Common myeloid progenitor, CD34-positive (primary cell): ENCODE measurements at regions not wholly inside any gene's neighbourhood (a gene's known extent, or its start where the extent isn't known, plus 50 kb on each side); places are given as distances from the start of the nearest gene placed in this dataset.

Experiments used
- CTCF ChIA-PET: fragments of 350-600 bp; sonication (Branson Sonifier 250); formaldehyde crosslinking; loops from one replicate; lab custom pipeline; 2021; ENCODE audit warnings: antibody characterized with exemption; lab: Charles Lee
- POLR2A ChIA-PET: fragments of 350-600 bp; sonication (Branson Sonifier 250); formaldehyde crosslinking; loops from one replicate; lab custom pipeline; 2021; ENCODE audit warnings: antibody characterized with exemption; lab: Charles Lee
- DNase-seq, 3 donors: peaks; one replicate each; pipeline versions ENCODE4 v3.0.0 to v3.0.0-alpha.2; 2013
- H3K27ac ChIP-seq, 2 experiments: 1 replicate in 1 of 2; 2 replicates in 1 of 2; pipeline ENCODE4 v1.7.0; 2013; ENCODE audit warnings: inconsistent platforms in 2 of 2, low read length in 2 of 2, mild to moderate bottlenecking in 2 of 2, low read depth in 1 of 2, moderate library complexity in 1 of 2; ENCODE audit not compliant: severe bottlenecking in 2 of 2, insufficient read depth in 1 of 2, poor library complexity in 1 of 2
- H3K27me3 ChIP-seq, 5 experiments: replicated peaks in 2 of 5; 1 replicate in 3 of 5; 2 replicates in 2 of 5; pipeline versions ENCODE4 v1.6.1 to v1.7.0; 2013; ENCODE audit warnings: low read length in 4 of 5, mild to moderate bottlenecking in 2 of 5, moderate library complexity in 2 of 5, inconsistent platforms in 1 of 5; ENCODE audit not compliant: insufficient read depth in 5 of 5, control insufficient read depth in 4 of 5
- H3K36me3 ChIP-seq, 4 experiments: 1 replicate in 2 of 4; 2 replicates in 2 of 4; pipeline versions ENCODE4 v1.6.1 to v1.7.0; 2013; ENCODE audit warnings: low read length in 3 of 4, control low read depth in 1 of 4, mild to moderate bottlenecking in 1 of 4; ENCODE audit not compliant: control insufficient read depth in 4 of 4, insufficient read depth in 4 of 4
- H3K4me1 ChIP-seq, 4 experiments: 1 replicate in 3 of 4; 2 replicates in 1 of 4; pipeline versions ENCODE4 v1.6.1 to v1.7.1; 2013; ENCODE audit warnings: low read length in 3 of 4, mild to moderate bottlenecking in 3 of 4, control low read depth in 1 of 4, inconsistent platforms in 1 of 4, moderate library complexity in 1 of 4; ENCODE audit not compliant: control insufficient read depth in 4 of 4, insufficient read depth in 4 of 4; ENCODE audit errors: control extremely low read depth in 1 of 4
- H3K4me3 ChIP-seq, 7 experiments: 1 replicate in 4 of 7; 2 replicates in 3 of 7; pipeline versions ENCODE4 v1.5.1 to v1.7.0; 2013; ENCODE audit warnings: mild to moderate bottlenecking in 7 of 7, low read length in 6 of 7, moderate library complexity in 6 of 7, inconsistent platforms in 2 of 7, low read depth in 2 of 7, control low read depth in 1 of 7; ENCODE audit not compliant: insufficient read depth in 4 of 7, control insufficient read depth in 1 of 7; ENCODE audit errors: extremely low read depth in 1 of 7
- H3K9me3 ChIP-seq, 5 experiments: 1 replicate in 4 of 5; 2 replicates in 1 of 5; pipeline versions ENCODE4 v1.6.1 to v1.7.1; 2013; ENCODE audit warnings: low read length in 4 of 5, mild to moderate bottlenecking in 2 of 5, inconsistent platforms in 1 of 5, low read depth in 1 of 5, moderate library complexity in 1 of 5; ENCODE audit not compliant: control insufficient read depth in 4 of 5, insufficient read depth in 2 of 5; ENCODE audit errors: control extremely low read depth in 1 of 5
- WGBS: methylation state at CpG from one replicate; pipeline ENCODE4 v1.1.5; 2013; ENCODE audit not compliant: insufficient coverage; 5-methylcytosine and 5-hydroxymethylcytosine counted together

DNA sequence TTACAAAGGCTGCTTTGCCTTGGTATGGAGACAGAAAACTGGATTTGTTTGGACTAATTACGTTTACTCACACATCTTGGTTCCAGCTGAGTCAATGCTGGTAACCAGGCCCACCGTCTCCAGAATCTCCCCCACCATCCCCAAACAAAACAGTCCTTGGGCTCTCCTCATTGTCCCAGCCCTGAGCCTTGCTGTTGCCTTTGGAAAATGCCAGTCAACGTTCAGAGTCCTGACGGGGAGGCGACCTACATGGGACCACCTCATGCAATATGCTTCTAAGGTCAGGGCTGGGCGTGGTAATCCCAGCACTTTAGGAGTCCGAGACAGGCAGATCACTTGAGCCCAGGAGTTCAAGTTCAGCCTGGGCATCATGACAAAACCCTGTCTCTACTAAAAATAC, 85.2 kb upstream of the IQSEC1 start:
- POLR2A ChIA-PET, result no interaction called here
- CTCF ChIA-PET, result no interaction called here
- WGBS, result 92% methylated on average over 5 of the region's 7 CpGs

DNA sequence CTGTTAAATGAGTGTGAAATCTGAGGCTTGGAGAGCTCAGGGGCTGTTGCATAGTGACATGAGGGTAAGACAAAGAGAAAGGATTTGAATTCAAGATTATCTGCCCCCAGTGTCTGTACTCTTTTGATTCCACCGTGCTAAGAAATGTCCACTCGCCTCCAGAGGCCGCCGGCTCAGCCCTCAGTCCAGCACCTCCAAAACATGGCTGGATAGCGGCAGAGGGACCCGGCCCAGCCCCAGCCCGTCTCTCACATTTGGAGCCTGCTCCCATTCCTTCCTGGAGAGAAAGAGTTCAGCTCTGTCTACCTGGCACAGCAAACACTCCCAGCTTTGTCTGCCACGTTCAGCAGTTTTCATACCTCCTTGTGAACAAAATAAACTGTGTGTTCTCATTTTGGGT, 84.8 kb upstream of the IQSEC1 start:
- H3K27me3 ChIP-seq, result peaks cover 0 to 5% (median 0%) of the 10 kb centered on the region in 5 experiments
- H3K27ac ChIP-seq, result no peak overlapping the region
- 98% methylated on average over 7 of the region's 8 CpGs for WGBS
- ChIA-PET POLR2A (no interaction called here), CTCF (no interaction called here)
- no peaks in the 10 kb centered on the region for H3K4me1 ChIP-seq
- no peak for DNase-seq
- peaks cover 0 to 13% (median 9%) of the 10 kb centered on the region in 5 experiments for H3K9me3 ChIP-seq
- H3K36me3 ChIP-seq, result no peaks in the 10 kb centered on the region
- H3K4me3 ChIP-seq, result no peak overlapping the region

More for the DNA sequence above, 85.2 kb upstream of the IQSEC1 start:
- peaks cover 0 to 13% (median 9%) of the 10 kb centered on the region in 5 experiments for H3K9me3 ChIP-seq
- H3K27me3 ChIP-seq, result peaks cover 0 to 5% (median 0%) of the 10 kb centered on the region in 5 experiments
- H3K27ac ChIP-seq, result no peak overlapping the region
- no peaks in the 10 kb centered on the region for H3K36me3 ChIP-seq
- no peaks in the 10 kb centered on the region for H3K4me1 ChIP-seq
- DNase-seq, result no peak
- no peak overlapping the region for H3K4me3 ChIP-seq

DNA sequence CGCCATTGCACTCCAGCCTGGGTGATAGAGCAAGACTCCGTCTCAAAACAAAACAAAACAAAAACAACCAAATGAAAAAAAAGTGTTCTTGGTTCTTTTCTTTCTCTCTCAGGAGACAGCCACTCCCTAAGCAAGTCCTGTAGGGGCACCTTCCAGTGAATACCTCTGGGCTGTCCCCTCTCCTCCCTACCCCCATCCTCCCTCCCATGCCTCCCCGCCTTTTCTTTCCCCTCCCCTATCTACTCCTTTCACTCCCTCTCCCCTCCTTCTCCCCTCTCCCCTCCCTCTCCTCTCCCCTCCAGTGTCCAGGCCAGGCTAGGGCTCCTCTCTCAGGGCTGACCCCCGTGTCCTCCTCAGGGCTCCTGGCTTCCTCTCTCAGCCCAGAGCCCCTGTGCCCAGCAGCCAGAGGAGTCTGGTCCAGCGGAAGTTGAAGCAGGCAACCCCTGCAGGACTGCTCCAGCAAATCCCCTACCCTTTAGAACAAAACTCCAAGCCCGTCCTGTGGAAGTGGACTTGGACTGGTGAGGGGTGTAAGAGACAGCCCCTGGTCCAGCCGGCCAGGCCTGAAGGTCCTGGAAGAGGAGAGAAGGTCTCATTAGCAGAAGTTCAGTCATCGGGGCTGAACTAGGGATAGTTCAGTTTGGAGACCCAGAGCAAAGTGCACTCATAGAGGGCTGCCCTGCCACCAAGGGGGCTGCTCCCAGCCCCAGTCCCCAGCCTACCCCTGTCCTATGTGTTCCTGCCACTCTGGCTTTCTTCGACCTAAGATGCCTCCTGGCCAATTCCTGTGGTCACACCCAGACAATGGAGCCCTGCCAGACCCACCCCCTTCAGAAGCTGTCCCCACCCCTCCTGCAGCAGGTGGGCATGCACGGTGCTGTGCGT, 79.8 kb upstream of the IQSEC1 start:
- WGBS, result 74% methylated on average over 7 of the region's 11 CpGs
- DNase-seq, result no peak
- no peak overlapping the region for H3K27ac ChIP-seq
- H3K27me3 ChIP-seq, result peaks cover 0 to 5% (median 0%) of the 10 kb centered on the region in 5 experiments
- H3K9me3 ChIP-seq, result peaks cover 0 to 13% (median 9%) of the 10 kb centered on the region in 5 experiments
- ChIA-PET CTCF (no interaction called here), POLR2A (no interaction called here)
- H3K36me3 ChIP-seq, result no peaks in the 10 kb centered on the region
- no peak overlapping the region for H3K4me3 ChIP-seq
- H3K4me1 ChIP-seq, result peaks cover 0 to 3% (median 0%) of the 10 kb centered on the region in 4 experiments

DNA sequence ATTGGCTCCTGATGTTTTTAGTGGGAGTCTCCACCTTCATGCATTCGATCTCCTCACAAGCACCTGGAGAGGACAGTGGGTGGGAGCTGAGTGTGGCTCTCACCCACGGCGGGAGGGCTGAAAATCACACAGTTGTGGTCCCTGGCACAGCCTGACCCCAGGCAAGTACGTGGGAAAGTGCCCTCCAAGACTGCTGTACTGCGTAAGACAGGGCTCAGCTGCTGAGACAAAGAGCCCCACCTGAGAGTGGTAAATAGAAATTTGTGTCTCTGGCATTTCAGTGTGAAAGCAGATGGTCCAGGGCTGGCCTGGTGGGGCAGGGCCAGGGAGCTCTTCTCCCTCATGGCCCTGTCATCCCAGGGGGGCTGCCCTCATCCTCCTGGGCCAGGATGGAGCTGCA, 77.4 kb upstream of the IQSEC1 start:
- peaks cover 0 to 3% (median 0%) of the 10 kb centered on the region in 4 experiments for H3K4me1 ChIP-seq
- H3K27me3 ChIP-seq, result no peaks in the 10 kb centered on the region
- no peak overlapping the region for H3K4me3 ChIP-seq
- H3K9me3 ChIP-seq, result peaks cover 0 to 6% (median 2%) of the 10 kb centered on the region in 5 experiments
- ChIA-PET POLR2A (no interaction called here), CTCF (no interaction called here)
- DNase-seq, result no peak
- H3K27ac ChIP-seq, result no peak overlapping the region
- no peaks in the 10 kb centered on the region for H3K36me3 ChIP-seq
- 100% methylated on average over 1 of the region's 5 CpGs for WGBS

DNA sequence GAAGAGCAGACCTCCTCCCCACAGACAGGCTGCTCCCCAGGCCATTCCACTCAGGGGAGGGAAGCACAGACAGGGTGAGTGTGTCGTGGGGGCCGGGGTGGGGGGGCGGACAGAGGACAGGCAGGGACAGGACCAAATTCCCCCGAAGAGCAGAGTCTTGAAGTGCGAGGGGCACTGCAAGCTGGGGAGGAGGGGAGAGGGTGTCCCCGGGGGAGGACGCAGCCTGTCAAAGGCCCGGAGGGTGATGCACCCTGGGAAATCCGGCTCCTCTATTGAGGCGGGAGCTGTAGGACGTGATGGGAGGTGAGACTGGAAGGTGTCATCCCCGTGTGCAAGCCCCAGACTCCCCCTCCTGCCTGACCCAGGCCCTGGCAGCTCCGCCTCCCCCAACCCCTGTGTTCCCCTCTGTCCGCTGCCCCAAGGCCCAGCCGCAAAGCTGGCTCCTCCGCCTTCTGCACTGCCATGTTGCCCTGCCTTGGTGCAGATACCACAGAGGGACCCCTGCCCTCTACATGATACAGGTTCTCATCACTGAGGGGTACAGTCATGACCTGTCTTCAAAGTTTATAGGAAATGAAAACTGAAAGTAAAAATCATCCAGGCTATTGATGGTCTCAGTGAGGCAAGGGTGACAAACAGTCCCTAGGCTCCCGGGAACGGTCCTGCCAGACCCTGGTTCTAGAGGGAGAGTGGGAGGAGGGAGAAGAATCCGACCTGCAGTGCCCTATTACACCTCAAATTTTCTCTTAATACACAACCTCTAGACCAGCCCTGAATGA, 76.3 kb upstream of the IQSEC1 start:
- H3K27me3 ChIP-seq, result no peaks in the 10 kb centered on the region
- POLR2A ChIA-PET, result no interaction called here
- CTCF ChIA-PET, result no interaction called here
- peaks cover 0 to 3% (median 0%) of the 10 kb centered on the region in 4 experiments for H3K4me1 ChIP-seq
- peak in 2 of 3 donors; percentile 3 to 9 for DNase-seq
- WGBS, result 93% methylated on average over 15 of the region's 19 CpGs
- no peaks in the 10 kb centered on the region for H3K9me3 ChIP-seq
- peak overlapping the region in 3 of 7 experiments; percentile 20 to 55 (median 42) for H3K4me3 ChIP-seq
- H3K36me3 ChIP-seq, result no peaks in the 10 kb centered on the region
- no peak overlapping the region for H3K27ac ChIP-seq

DNA sequence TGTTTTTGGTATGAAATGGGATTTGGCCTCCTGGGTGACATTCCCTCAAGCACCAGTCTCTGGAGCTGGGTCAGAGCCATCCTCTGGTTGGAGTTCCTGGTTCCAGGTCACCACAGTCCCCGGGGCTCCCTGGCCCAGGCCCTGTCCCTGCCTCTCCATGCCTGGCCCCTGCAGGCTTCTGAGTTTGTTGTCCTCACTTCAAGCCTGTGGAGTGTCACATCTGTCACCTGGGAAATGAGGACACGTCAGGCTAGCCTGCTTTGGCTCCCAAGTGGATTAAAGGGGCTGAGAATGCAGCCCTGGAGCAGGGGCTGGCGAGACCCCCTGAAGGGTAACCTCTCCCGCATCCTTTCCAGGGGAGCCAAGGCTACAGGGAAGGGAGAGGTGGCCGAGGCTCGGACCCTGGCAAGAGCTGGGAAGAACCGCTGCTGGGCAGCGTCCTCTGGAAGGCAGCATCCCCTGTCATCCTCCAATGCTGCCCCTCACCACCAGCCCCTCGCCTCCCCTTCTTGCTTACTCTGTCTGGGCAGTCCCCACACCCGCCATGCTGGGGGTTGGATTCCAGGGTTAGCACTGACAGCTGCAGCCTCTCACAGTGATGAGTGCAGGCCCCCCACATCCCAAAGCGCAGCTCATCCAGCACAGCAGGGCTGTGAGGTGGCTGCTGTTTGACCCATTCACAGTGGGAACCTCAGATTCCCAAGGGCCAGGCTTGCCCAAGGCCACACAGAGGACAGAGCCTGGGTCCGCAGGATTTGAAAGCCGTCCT, 75.5 kb upstream of the IQSEC1 start:
- no peaks in the 10 kb centered on the region for H3K27me3 ChIP-seq
- WGBS, result 95% methylated on average over 12 of the region's 13 CpGs
- no peaks in the 10 kb centered on the region for H3K9me3 ChIP-seq
- H3K27ac ChIP-seq, result no peak overlapping the region
- no peaks in the 10 kb centered on the region for H3K36me3 ChIP-seq
- ChIA-PET POLR2A (no interaction called here), CTCF (interaction anchor here (0.7 kb wide), 1 partner anchor 57 kb away, joined by 3 read pairs; no protein-coding TSS in a partner anchor)
- no peak overlapping the region for H3K4me3 ChIP-seq
- DNase-seq, result no peak
- peaks cover 0 to 3% (median 0%) of the 10 kb centered on the region in 4 experiments for H3K4me1 ChIP-seq
